OCI-LY7 (cell line): ENCODE measurements at regions not wholly inside any gene's neighbourhood (a gene's known extent, or its start where the extent isn't known, plus 50 kb on each side); places are given as distances from the start of the nearest gene placed in this dataset.

Source experiments
- CTCF ChIP-seq: fragments of 200-600 bp; sonication (generic); conservative IDR thresholded peaks from 2 replicates; pipeline ENCODE4 v1.5.1; 2014; ENCODE audit warnings: mild to moderate bottlenecking, antibody characterized with exemption, low read length, moderate library complexity, mixed read lengths
- EZH2phosphoT487 ChIP-seq: fragments of 200-600 bp; sonication (generic); IDR thresholded peaks from 2 replicates; pipeline ENCODE4 v1.6.1; 2018; ENCODE audit warnings: low read depth, borderline replicate concordance, mild to moderate bottlenecking, mixed run types, antibody characterized with exemption, low read length, moderate library complexity, mixed read lengths

GRCh38 chr21:17901458-17902079 is 82.4 kb upstream of the C21orf91 start:
- TF ChIP-seq CTCF (no peak), EZH2phosphoT487 (no peak)
